Ishikawa (cell line): ENCODE measurements at regions not wholly inside any gene's neighbourhood (a gene's known extent, or its start where the extent isn't known, plus 50 kb on each side); places are given as distances from the start of the nearest gene placed in this dataset.

ENCODE experiments used
- CEBPB ChIP-seq: IDR thresholded peaks from 2 replicates; pipeline ENCODE4 v1.6.1; 2012
- CREB1 ChIP-seq: IDR thresholded peaks from 2 replicates; pipeline ENCODE4 v1.6.1; 2012; ENCODE audit warnings: low read depth
- EGR1 ChIP-seq: IDR thresholded peaks from 2 replicates; pipeline ENCODE4 v1.6.1; 2012
- EP300 ChIP-seq: IDR thresholded peaks from 2 replicates; pipeline ENCODE4 v1.6.1; 2012; ENCODE audit warnings: borderline replicate concordance
- FOXM1 ChIP-seq: IDR thresholded peaks from 2 replicates; pipeline ENCODE4 v1.6.1; 2012; ENCODE audit warnings: low read depth, borderline replicate concordance
- RAD21 ChIP-seq: IDR thresholded peaks from 2 replicates; pipeline ENCODE4 v1.6.1; 2012; ENCODE audit warnings: low read depth
- REST ChIP-seq: IDR thresholded peaks from 2 replicates; pipeline ENCODE4 v1.6.1; 2012; ENCODE audit warnings: low read depth, mild to moderate bottlenecking
- TAF1 ChIP-seq: IDR thresholded peaks from 2 replicates; pipeline ENCODE4 v1.6.1; 2012; ENCODE audit warnings: low read depth, mild to moderate bottlenecking
- TCF12 ChIP-seq: IDR thresholded peaks from 2 replicates; pipeline ENCODE4 v1.6.1; 2012; ENCODE audit warnings: low read depth
- TEAD4 ChIP-seq: IDR thresholded peaks from 2 replicates; pipeline ENCODE4 v1.6.1; 2012
- YY1 ChIP-seq: IDR thresholded peaks from 2 replicates; pipeline ENCODE4 v1.6.1; 2012; ENCODE audit warnings: low read depth
- ZBTB7A ChIP-seq: IDR thresholded peaks from 2 replicates; pipeline ENCODE4 v1.6.1; 2012; ENCODE audit warnings: low read depth
- TF ChIP-seq, protein P1 (sequence below): IDR thresholded peaks from 2 replicates; pipeline ENCODE4 v1.6.1; 2012
- TF ChIP-seq, protein P2 (sequence below): IDR thresholded peaks from 2 replicates; pipeline ENCODE4 v1.6.1; 2012

DNA sequence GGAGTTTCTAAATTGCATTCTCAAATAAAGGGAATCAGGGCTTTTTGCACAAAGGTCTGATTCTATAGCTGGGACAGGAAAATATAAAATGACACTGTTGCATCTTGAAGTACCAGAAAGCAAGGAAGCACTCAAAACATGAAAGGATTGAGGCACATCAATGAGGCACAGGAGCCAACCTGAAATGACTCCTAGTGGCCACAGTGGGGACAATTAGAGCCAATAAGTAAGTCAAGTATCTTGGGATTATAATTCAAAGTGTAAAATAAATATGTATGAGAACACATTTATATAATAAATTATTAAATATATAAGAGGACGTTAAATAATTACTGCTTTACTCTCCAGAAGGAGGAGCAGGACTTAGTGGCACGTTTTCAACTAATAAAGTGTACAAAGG is 1259.5 kb upstream of the CDH2 start:
- TF ChIP-seq FOXM1 (no peak), EP300 (no peak), CREB1 (no peak), EGR1 (no peak), TEAD4 (no peak), CEBPB (no peak), ZBTB7A (no peak), TCF12 (no peak), REST (no peak), RAD21 (no peak), TAF1 (no peak), YY1 (no peak)
- TF ChIP-seq, protein P1, sequence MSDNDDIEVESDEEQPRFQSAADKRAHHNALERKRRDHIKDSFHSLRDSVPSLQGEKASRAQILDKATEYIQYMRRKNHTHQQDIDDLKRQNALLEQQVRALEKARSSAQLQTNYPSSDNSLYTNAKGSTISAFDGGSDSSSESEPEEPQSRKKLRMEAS = no peak
- TF ChIP-seq, protein P2, sequence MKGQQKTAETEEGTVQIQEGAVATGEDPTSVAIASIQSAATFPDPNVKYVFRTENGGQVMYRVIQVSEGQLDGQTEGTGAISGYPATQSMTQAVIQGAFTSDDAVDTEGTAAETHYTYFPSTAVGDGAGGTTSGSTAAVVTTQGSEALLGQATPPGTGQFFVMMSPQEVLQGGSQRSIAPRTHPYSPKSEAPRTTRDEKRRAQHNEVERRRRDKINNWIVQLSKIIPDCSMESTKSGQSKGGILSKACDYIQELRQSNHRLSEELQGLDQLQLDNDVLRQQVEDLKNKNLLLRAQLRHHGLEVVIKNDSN = no peak
